ENCODE measurements at regions not wholly inside any gene's neighbourhood (a gene's known extent, or its start where the extent isn't known, plus 50 kb on each side); places are given as distances from the start of the nearest gene placed in this dataset.

GRCh38 chrX:9149501-9150245, 115.7 kb upstream of the FAM9B start:
- CTCF ChIA-PET: no interaction called here
- no peaks in the 10 kb centered on the region for H3K36me3 ChIP-seq (ENCODE audit: control insufficient read depth, insufficient read depth, low read length)

DNA sequence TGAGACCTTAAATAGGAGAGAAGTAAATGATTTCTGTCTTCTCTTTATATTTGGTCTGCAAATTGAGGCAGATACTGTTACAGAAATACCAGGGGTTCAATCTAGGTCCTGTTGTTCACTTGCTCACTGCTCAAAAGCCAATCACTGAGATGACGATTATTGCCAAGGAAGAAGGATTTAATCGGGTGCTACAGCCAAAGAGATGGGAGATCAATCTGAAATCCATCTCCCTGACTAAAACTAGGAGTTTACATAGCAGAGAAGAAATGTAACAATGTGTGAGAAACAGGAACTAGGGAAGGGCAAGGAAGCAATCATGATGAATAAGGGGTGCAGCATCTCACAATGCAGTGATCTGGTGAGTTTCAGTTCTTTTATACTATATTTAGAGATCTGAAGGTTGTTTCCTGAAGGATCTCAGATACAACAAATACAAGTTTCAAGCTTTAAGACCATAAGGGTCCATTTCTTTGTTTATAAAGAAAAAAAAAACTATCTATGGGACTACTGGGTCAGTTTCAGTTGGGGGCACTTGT, 117.9 kb upstream of the FAM9B start:
- CTCF ChIA-PET: no interaction called here
- TF ChIP-seq, protein P1, sequence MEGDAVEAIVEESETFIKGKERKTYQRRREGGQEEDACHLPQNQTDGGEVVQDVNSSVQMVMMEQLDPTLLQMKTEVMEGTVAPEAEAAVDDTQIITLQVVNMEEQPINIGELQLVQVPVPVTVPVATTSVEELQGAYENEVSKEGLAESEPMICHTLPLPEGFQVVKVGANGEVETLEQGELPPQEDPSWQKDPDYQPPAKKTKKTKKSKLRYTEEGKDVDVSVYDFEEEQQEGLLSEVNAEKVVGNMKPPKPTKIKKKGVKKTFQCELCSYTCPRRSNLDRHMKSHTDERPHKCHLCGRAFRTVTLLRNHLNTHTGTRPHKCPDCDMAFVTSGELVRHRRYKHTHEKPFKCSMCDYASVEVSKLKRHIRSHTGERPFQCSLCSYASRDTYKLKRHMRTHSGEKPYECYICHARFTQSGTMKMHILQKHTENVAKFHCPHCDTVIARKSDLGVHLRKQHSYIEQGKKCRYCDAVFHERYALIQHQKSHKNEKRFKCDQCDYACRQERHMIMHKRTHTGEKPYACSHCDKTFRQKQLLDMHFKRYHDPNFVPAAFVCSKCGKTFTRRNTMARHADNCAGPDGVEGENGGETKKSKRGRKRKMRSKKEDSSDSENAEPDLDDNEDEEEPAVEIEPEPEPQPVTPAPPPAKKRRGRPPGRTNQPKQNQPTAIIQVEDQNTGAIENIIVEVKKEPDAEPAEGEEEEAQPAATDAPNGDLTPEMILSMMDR (IDR thresholded peaks at IDR 0.05; ENCODE audit: insufficient read depth in 1 of 2, low read depth in 1 of 2, low read length in 1 of 2, severe bottlenecking in 1 of 2, unreplicated experiment in 1 of 2): no peak
- H3K27ac Mint-ChIP-seq (ENCODE audit: unreplicated experiment): no peak overlapping the region
- H3K4me1 ChIP-seq: no peaks in the 10 kb centered on the region
- intact Hi-C loops (cut with micrococcal nuclease; ENCODE audit: unreplicated experiment): no loop called here
- no peaks in the 10 kb centered on the region for H3K27me3 ChIP-seq (replicated peaks; ENCODE audit: control insufficient read depth, insufficient read depth, low read length)
- no peaks in the 10 kb centered on the region for H3K27me3 Mint-ChIP-seq (ENCODE audit: insufficient read depth, unreplicated experiment)
- H3K9me3 Mint-ChIP-seq (ENCODE audit: unreplicated experiment): peaks cover 6% of the 10 kb centered on the region
- H3K36me3 ChIP-seq (ENCODE audit: control insufficient read depth, insufficient read depth, low read length): no peaks in the 10 kb centered on the region
- no peaks in the 10 kb centered on the region for H3K36me3 Mint-ChIP-seq (ENCODE audit: insufficient read depth, unreplicated experiment)
- no peaks in the 10 kb centered on the region for H3K4me1 Mint-ChIP-seq (ENCODE audit: low read depth, unreplicated experiment)
- H3K9me3 ChIP-seq: no peaks in the 10 kb centered on the region
- no peak for DNase-seq
- POLR2A ChIA-PET: no interaction called here
- H3K4me3 Mint-ChIP-seq (ENCODE audit: unreplicated experiment): no peak overlapping the region
- no peak overlapping the region for H3K4me3 ChIP-seq (ENCODE audit: low read depth, low read length)
- no TSS peak for BruUV-seq (replicated peaks)

More at GRCh38 chrX:9149501-9150245, 115.7 kb upstream of the FAM9B start:
- no peaks in the 10 kb centered on the region for H3K36me3 Mint-ChIP-seq (ENCODE audit: insufficient read depth, unreplicated experiment)
- no peak overlapping the region for H3K4me3 Mint-ChIP-seq (ENCODE audit: unreplicated experiment)
- peak overlapping the region; percentile 48 for H3K27ac Mint-ChIP-seq (ENCODE audit: unreplicated experiment)
- H3K4me3 ChIP-seq (ENCODE audit: low read depth, low read length): no peak overlapping the region
- no peaks in the 10 kb centered on the region for H3K4me1 Mint-ChIP-seq (ENCODE audit: low read depth, unreplicated experiment)
- intact Hi-C loops (cut with micrococcal nuclease; ENCODE audit: unreplicated experiment): no loop called here
- no TSS peak for BruUV-seq (replicated peaks)
- H3K27me3 Mint-ChIP-seq (ENCODE audit: insufficient read depth, unreplicated experiment): no peaks in the 10 kb centered on the region
- H3K9me3 Mint-ChIP-seq (ENCODE audit: unreplicated experiment): peaks cover 6% of the 10 kb centered on the region
- no peaks in the 10 kb centered on the region for H3K4me1 ChIP-seq
- H3K9me3 ChIP-seq: no peaks in the 10 kb centered on the region
- POLR2A ChIA-PET: no interaction called here
- no peaks in the 10 kb centered on the region for H3K27me3 ChIP-seq (replicated peaks; ENCODE audit: control insufficient read depth, insufficient read depth, low read length)
- TF ChIP-seq, protein P1 (IDR thresholded peaks at IDR 0.05; ENCODE audit: insufficient read depth in 1 of 2, low read depth in 1 of 2, low read length in 1 of 2, severe bottlenecking in 1 of 2, unreplicated experiment in 1 of 2): no peak
- no peak for DNase-seq

- Histone ChIP-seq H3K9me3 (no peaks in the 10 kb centered on the region), H3K4me3 (ENCODE audit: low read depth, low read length) (no peak overlapping the region), H3K27me3 (replicated peaks; ENCODE audit: control insufficient read depth, insufficient read depth, low read length) (no peaks in the 10 kb centered on the region), H3K4me1 (no peaks in the 10 kb centered on the region), H3K36me3 (ENCODE audit: control insufficient read depth, insufficient read depth, low read length) (no peaks in the 10 kb centered on the region)
- intact Hi-C loops (cut with micrococcal nuclease; ENCODE audit: unreplicated experiment): no loop called here
- Mint-ChIP-seq H3K9me3 (ENCODE audit: unreplicated experiment) (peaks cover 6% of the 10 kb centered on the region), H3K4me3 (ENCODE audit: unreplicated experiment) (no peak overlapping the region), H3K36me3 (ENCODE audit: insufficient read depth, unreplicated experiment) (no peaks in the 10 kb centered on the region), H3K27ac (ENCODE audit: unreplicated experiment) (no peak overlapping the region), H3K4me1 (ENCODE audit: low read depth, unreplicated experiment) (no peaks in the 10 kb centered on the region), H3K27me3 (ENCODE audit: insufficient read depth, unreplicated experiment) (no peaks in the 10 kb centered on the region)
- TF ChIP-seq, protein P1 (IDR thresholded peaks at IDR 0.05; ENCODE audit: insufficient read depth in 1 of 2, low read depth in 1 of 2, low read length in 1 of 2, severe bottlenecking in 1 of 2, unreplicated experiment in 1 of 2): no peak
- DNase-seq: no peak
- CTCF ChIA-PET: no interaction called here
- BruUV-seq (replicated peaks): no TSS peak
- POLR2A ChIA-PET: no interaction called here
Measured at GRCh38 chrX:9153300-9153699, 119.4 kb upstream of the FAM9B start.

Measured in Caco-2 (cell line).